GM20431 (cell line): ENCODE measurements at regions not wholly inside any gene's neighbourhood (a gene's known extent, or its start where the extent isn't known, plus 50 kb on each side); places are given as distances from the start of the nearest gene placed in this dataset.
"Not testable (repeated sequence)": the region's sequence is repeated elsewhere in the genome, so short reads cannot be mapped to it uniquely, and the experiment has no call there.

Experiments
- in situ Hi-C: fragments of 300-500 bp; cut with MseI, MboI; formaldehyde crosslinking; loops from one replicate; pipeline ENCODE4 v1.15.0; 2020; ENCODE audit warnings: low sequenced_read_pairs; ENCODE audit not compliant: unreplicated experiment

DNA sequence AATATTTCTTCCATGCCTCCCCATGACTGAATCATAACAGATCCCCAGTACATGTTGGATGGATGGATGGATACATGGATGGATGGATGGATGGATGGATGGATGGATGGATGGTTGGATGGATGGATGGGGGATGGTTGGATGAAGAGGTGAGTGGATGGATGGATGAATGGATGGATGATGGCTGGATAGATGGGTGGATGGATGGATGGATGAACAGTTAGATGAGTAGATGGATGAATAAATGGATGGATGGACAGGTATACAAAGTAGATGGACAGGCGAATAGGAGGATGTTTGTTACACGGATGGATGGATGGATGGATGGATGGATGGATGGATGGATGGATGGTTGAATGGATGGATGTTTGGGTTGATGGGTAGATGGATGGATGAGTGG lies 120.0 kb upstream of the HAND1 start:
- in situ Hi-C loops = no loop called here

DNA sequence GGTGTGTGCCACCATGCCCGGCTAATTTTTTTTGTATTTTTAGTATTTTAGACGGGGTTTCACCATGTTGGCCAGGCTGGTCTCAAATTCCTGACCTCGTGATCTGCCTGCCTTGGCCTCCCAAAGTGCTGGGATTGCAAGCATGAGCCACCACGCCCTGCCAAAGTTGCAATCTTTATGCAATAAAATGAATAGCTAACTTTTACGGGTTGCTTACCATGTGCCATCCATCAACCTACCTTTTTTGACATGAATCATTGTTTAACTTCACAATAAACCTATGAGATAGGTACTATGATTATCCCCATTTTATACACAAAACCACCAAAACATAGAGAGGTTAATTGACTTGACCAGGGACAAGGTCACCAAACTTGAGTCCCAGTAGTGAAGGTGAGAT lies 118.8 kb upstream of the HAND1 start:
- in situ Hi-C loops = not testable (repeated sequence)

DNA sequence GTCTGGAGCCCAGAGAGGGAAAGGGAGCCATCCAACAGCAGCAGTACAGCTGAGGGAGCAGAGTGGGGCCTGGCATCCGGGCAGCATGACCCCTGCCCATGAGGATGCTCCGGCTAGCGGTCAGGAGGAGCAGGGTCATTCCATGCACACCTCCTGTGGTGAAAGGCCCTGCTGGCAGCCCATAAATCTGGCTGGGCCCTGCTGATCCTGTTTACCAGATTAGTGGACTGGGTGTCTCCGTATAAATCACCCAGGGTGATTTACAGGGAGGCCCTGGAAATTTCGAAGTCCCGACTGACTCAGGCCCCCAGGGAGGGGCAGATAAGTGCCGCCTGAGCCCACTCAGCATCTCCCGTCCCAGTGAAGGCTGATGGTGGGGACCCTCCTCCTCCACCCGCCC lies 117.6 kb upstream of the HAND1 start:
- in situ Hi-C loops = no loop called here

DNA sequence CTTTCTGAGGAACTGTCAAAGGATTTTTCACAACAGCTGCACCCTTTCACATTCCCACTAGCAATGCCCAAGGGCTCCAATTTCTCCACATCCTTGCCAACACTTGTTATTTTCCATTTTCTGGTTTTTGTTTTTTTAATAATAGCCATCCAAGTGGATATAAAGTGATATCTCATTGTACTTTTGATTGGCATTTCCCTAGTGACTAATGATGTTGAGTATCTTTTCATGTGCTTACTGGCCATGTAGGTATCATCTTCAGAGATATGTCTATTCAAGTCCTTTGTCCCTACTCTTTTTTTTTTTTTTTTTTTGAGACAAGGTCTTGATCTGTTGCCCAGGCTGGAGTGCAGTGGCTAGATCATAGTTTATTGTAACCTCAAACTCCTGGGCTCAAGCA lies 115.8 kb upstream of the HAND1 start:
- in situ Hi-C loops = no loop called here

DNA sequence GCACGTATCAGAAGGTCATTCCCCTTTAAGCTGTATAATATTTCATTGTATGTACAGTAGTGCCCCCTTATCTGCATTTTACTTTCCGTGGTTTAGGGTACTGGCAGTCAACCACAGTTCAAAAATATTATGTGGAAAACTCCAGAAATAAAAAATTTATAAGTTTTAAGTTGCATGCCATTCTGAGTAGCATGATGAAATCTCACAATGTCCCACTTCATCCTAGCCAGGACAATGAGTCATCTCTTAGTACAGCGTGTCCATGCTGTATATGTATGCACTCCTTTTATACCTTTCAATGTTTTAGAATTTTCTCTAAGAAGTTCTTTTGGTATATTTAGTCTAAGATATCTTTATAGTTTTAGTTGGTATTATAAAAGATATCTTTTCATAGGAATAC lies 115.0 kb upstream of the HAND1 start:
- in situ Hi-C loops = no loop called here

DNA sequence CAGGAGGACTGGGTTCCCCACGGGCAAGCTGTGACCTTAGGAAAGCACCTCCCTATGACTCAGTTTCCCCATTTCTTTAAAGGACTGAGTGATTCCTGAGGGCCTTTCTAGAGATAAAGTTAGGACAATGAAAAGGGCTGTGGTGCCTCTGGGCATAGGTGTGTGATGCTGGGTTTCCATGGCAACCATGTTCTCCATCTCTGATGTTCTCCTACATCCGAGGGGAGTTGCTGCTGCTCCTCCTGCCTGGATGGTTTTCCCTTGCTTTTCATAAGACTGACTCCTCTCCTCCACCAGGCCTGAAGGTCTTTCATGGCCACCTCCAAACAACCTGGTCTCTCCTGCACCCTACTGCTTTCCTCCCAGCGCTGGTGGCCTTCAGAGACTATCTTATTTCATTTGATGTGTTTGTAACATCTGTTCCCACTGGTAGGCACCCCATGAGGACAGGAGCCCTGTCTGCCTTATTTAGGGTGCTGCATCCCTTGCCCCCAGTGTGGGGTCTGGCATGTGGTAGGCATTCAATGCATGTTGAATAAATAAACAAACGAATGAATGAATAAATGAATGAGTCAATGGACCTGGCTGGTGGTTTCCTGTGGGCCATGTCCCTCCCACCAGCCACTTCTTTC lies 112.2 kb upstream of the HAND1 start:
- in situ Hi-C loops = no loop called here

DNA sequence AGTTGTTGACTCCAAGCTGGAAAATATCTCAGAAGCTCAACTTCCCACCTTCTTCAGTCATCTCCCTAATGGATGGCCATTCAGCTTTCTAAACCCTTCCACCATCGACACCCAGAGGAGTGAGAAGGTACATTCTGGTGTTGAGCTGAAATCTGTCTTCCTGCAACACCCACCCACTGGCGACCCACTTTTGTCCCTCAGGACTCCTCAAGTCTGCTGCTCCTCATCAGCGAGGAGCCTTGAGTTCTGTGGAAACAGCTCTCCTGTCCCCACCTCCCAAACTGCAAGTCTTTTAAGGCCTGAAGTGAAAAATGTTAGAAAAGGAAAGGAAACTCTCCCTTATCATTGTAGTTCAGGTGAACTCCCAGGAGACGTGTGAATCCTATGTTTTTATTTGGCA lies 111.5 kb upstream of the HAND1 start:
- in situ Hi-C loops = no loop called here

DNA sequence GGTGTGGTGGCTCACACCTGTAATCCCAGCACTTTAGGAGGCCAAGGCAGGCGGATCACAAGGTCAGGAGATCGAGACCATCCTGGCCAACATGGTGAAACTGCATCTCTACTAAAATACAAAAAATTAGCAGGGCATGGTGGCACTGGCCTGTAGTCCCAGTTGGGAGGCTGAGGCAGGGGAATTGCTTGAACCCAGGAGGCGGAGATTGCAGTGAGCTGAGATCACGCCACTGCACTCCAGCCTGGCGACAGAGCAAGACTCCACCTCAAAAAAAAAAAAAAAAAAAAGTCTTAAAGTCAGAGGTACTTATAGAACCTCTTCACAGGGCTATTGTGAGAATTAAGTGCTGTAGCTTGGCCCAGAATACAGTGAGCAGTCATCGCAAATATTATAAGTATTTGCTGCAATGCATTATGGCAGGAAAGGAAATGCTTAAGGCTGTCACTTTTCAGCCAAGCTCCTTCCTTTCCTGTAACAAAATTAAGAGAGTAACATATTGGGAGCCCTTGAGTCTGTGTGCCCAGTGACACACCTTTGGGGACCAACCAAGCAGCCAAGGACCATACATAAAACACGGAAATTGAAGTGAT lies 110.9 kb upstream of the HAND1 start:
- in situ Hi-C loops = not testable (repeated sequence)

DNA sequence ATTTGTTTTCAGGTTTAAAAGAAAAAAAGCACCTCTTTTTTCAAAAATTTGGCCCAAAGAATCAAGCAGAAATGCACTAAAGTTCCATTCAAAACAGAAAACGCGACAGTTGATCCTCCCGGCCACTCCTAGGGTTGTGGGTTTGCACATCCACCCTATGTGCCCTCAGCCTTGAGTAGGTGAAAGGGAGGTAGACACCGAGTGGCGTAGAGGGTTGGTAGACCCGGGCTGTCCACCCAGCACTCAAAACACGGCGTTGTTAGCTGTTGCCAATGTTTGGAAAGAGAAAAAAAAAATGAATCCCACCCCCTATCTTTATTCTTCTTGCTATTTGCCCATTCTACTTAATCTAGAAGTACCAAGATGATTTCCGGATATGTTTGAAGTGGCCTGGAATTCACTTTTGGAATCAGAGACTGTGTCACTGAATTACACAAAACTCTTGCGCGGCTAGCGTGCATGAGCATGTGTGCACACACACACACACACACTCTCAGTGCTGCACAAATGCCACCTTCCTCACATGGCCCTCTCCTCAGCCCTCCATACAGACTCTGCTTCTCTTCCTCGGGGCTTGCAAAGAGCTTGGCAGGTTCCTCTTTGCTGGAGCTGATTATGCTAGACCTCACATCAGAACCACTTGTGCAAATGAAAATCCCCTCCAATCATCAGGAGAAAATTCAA lies 110.2 kb upstream of the HAND1 start:
- in situ Hi-C loops = no loop called here

DNA sequence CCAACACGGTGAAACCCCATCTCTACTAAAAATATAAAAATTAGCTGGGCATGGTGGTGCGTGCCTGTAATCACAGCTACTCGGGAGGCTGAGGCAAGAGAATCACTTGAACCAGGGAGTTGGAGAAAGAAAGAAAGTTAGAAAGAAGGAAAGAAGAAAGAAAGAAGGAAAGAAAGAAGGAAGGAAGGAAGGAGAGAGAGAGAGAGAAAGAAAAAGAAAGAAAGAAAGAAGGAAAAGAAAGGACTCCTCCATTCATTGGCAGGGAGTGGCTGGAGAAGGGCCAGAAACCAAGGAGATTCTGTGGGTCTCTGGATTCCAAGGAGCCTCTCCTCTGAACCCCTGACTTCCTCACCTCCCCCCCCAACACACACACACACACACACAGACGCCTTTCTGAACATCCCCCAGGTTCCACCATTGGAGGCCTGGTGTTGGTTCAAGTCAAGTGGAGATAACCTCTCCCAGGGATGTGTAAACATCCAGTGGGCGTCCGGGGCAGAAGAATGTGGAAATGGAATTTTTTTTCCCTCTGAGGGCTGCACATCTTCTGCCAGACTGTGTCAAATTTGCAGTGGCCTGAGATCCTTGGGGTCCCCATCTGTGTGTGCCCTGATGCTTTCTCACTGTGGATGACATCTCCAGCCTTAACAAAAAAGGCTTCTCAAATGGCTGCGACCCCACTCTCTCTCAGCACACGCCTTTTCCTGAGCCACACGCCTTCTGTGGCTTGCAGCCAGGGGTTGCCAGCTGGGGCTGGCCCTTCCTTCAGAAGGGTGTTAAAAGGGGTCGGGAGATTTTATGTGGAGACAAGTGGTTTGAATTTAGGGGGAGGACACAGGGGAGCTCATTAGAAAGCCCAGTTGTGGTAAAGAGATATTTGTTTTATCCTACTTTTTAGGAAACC lies 109.3 kb upstream of the HAND1 start:
- in situ Hi-C loops = no loop called here

DNA sequence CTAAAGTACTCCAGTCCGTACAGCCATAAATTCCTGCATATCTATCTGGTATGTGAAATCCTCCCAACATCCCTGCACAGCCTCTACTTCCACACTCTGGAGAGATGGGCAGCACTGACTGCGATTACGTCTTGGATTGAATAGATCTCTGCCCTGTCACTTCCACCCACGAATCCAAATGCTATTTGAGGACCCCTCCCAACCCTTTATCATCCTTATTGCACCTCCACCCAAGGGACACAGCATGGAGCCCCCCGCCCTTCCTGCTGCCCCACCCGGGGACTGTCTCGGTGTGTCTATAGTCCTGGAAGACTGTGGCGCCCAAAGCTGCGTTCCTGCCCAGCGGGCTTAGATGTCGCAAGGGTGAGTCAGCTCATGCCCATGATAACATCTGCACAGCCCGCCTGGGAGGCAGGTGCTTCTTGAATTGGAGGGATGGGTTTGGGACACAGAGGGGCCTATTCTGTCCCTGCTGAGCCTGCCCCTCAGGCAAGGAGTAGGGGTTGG lies 105.7 kb upstream of the HAND1 start:
- in situ Hi-C loops = no loop called here

DNA sequence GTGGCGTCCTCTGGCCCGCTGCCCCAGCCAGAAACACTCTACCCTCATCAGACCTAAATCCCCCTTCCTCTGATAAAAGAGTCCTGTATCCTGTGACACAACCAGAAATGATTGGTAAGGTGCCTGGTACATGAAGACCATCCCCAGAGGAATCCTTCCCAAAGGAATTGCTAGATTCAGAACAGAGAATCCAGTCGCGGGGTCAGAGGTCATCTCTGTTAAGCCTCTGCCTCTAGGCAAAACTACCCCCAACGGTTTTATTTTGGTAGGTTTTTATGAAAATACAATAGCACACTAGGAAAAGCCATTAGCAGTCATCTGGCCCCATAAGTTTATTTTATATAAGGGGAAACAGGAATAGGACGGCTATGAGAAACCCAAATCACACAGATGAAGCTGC lies 102.4 kb upstream of the HAND1 start:
- in situ Hi-C loops = no loop called here

DNA sequence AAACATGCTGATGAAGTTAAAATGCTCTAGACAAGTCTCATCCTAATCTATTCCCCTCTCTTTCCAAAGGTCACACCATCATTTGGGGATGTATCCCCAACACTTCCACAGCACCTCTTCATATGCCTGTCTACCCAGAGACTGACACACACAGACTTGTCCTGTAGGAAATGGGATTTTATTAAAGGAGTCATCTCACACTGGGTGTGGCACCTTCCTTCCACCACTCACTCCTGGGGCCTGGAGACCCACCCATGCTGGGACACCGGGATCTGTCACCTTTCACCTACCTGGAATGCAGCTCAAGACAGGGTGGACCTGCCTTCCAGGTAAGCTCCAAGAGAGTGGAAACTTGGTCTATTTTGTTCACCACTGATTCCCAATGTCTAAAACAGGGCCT lies 99.4 kb upstream of the HAND1 start:
- in situ Hi-C loops = no loop called here

DNA sequence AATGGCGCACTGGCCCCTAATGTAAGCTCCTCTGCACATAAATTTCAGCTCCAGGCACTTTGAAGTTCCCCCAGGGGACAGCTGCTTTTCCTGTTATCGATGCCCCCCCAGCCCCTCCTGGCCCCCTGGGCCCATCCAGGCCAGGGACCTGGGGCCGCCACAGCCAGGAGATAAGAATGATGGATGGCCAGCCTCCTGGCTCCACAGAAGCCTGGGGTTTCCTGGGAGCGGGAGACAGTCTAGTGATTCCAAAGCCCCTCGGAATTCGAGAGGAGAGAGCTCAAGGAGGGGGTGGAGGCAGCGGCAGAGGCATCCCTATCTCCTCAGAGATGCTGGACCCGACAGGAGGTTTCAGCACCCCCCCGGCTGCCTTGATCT lies 98.4 kb upstream of the HAND1 start:
- in situ Hi-C loops = no loop called here

DNA sequence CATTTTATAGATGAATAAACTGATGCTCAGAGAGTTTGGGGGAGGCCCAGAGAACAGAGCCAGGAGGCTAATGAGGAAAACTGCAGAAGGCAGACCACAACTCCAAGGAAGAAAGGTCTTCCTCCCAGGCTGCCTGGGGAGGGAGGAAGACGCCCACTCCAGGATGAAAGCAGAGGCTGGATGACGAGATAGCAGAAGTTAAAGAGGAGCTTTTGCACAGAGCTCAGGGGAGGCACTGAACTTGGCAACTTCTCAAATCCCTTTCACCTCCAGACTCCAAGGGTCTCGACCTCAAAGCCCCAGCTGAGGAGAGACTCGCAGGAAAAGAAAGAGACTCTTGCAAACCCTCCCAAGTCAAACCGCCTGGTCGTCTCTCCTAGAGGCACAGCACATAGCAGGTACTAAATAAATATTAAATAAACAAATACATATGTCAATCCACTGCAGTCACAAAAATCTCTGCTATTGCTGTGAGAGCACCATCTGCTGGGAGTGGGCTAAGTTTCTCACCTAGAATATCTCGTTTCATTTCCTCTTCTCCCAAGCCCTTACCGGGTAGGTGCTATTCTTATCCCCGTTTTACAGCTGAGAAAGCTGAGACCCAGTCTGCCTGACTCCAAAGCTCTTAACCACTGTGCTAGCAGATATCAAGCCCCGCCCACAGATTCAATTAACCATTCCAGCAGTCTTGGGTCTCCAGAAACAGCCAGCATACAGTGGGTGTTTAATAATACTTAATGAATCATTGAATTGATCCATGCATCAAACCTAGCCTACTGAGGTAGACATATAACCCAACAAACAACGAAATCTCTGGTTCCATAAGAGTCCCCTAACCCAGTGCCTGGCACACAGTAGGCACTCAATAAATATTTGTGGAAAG lies 97.8 kb upstream of the HAND1 start:
- in situ Hi-C loops = no loop called here

DNA sequence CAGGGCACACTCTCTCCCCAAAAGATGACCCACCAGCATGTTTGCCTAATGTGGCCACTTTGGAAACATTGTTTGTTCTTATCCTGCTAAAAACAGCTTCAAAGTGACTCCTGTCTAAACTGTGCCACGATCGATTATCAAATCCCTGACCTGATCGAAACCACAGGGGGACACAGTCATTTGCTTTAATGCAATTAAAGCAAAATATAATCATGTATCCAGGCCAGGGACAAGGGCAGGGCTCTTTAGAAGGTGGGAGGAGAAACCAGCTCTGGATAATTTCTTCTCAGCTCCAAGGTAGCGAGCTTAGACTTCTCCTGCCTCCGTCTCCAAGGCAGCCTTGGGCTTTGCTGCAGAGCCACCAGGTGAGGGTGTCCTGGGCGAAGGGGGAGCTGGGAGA lies 95.0 kb upstream of the HAND1 start:
- in situ Hi-C loops = no loop called here

DNA sequence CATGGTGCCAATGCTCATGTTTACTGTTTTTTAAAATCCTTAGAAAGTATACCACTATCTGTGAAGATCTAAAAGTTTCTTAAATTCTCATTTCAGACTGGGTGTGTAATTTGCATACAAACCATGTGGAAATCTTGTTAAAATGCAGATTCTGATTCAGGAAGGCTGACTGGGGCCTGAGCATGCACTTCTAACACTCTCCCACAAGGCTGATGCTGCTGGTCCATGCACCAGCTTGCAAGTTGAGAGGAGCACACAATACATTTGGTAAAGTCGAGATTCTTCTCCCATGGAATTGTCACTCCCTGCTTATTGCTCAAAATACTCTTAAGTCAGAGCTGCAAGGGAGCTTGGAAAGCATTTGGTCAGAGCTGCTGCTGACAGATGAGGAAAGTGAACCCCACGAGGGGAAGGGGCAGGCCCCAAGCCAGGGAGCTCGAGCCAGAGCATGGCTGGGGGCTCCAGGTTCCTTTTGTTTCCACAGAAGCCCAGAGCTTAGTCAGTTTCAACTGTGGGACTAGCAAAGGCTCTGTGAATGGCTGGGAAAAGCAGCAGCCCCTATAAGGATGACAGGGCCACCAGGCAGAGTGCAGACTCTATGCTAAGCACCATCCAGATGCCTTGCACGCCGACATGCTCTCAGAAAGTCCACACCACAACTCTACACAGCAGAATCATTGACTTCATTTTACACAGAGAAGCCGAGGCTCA lies 93.5 kb upstream of the HAND1 start:
- in situ Hi-C loops = no loop called here

DNA sequence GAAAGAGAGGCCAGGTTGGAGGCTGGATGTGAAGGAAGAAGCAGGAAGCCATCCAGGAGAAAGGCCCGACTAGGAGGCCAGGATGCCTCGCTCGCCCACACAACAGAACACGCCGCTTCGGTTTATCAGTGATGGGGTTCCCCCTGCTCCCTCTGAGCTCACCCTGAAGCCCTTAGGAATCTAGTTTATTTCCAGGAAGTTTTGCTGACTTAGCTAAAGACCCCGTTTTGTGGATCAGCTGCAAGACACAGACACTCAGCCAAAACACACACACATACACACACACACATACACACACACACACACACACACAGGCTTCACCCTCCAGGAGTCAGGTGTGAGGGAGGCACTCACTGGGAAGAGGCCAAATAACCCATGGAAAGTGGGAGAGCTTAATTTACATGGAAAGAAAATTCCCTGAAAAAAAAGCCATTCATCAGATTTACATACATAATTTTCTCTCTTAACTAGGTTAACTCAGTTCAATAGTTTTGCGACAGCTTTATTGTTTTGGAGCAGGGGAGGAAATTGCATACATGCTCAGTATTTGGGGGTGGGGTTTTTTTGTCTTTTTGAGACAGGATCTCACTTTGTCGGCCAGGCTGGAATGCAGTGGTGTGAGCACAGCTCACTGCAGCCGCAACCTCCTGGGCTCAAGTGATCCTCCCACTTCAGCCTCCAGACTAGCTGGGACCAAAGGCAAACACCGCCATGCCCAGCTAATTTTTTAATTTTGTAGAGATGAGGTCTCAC lies 92.7 kb upstream of the HAND1 start:
- in situ Hi-C loops = no loop called here
